Adipose tissue (tissue), 3 donors: ENCODE measurements at regions not wholly inside any gene's neighbourhood (a gene's known extent, or its start where the extent isn't known, plus 50 kb on each side); places are given as distances from the start of the nearest gene placed in this dataset.

Experiments
- H3K27ac ChIP-seq: one replicate; pipeline ENCODE4 v1.5.1; 2013; ENCODE audit warnings: low read depth, low read length
- WGBS, 3 donors: extraction: QIAGEN DNeasy Blood & Tissue Kit; methylation state at CpG; one replicate each; pipeline ENCODE4 v1.1.7; 2013; 5-methylcytosine and 5-hydroxymethylcytosine counted together
- donor health status: healthy with polysubstance abuse.
- donor health status: Bipolar disorder and iron deficiency.
- donor health status: healthy.

GRCh38 chr2:105953942-105954341 lies 209.2 kb downstream of the NCK2 start:
- no peak overlapping the region for H3K27ac ChIP-seq
- WGBS, 3 donors, result 85 to 96% (median 95%) methylated on average over 4 of the region's 4 CpGs

GRCh38 chr2:105952131-105952530 lies 207.4 kb downstream of the NCK2 start:
- WGBS, 3 donors, result 29 to 50% (median 36%) methylated on average over 1 of the region's 1 CpG

GRCh38 chr2:105951384-105951694 lies 206.6 kb downstream of the NCK2 start:
- no peak overlapping the region for H3K27ac ChIP-seq
- 69 to 84% (median 79%) methylated on average over 3 of the region's 3 CpGs for WGBS, 3 donors

More at GRCh38 chr2:105952131-105952530, 207.4 kb downstream of the NCK2 start:
- no peak overlapping the region for H3K27ac ChIP-seq

- no peak overlapping the region for H3K27ac ChIP-seq
- 73 to 79% (median 78%) methylated on average over 10 of the region's 10 CpGs for WGBS, 3 donors
Observed at GRCh38 chr2:105950521-105951383, 206.0 kb downstream of the NCK2 start.

- WGBS, 3 donors, result 92 to 95% (median 95%) methylated on average over 20 of the region's 20 CpGs
Observed at GRCh38 chr2:105943977-105944376, 199.3 kb downstream of the NCK2 start.

More at GRCh38 chr2:105943977-105944376, 199.3 kb downstream of the NCK2 start:
- H3K27ac ChIP-seq, result no peak overlapping the region
